Lower lobe of right lung (tissue), 2 donors: ENCODE measurements at regions not wholly inside any gene's neighbourhood (a gene's known extent, or its start where the extent isn't known, plus 50 kb on each side); places are given as distances from the start of the nearest gene placed in this dataset.
A peak's percentile ranks its signal among the peaks of the same experiment; 100 is the strongest.

Experiments
- ATAC-seq, 2 donors: fragments of 200-7000 bp; cut with Tn5 transposase; one replicate each; pipeline ENCODE4 v1.9.1; 2020 to 2022; ENCODE audit warnings: mild to moderate bottlenecking in 2 of 2, moderate library complexity in 2 of 2
- DNase-seq: peaks from one replicate; pipeline ENCODE4 v3.0.0-alpha.2; 2020
- H3K27ac ChIP-seq: fragments of 200-600 bp; one replicate; pipeline ENCODE4 v1.8.0; 2022
- H3K27me3 ChIP-seq: fragments of 200-600 bp; one replicate; pipeline ENCODE4 v1.8.0; 2022; ENCODE audit warnings: low read depth
- H3K36me3 ChIP-seq: fragments of 200-600 bp; one replicate; pipeline ENCODE4 v1.8.0; 2022; ENCODE audit warnings: mild to moderate bottlenecking
- H3K4me1 ChIP-seq: fragments of 200-600 bp; one replicate; pipeline ENCODE4 v1.8.0; 2022
- H3K4me3 ChIP-seq: fragments of 200-600 bp; one replicate; pipeline ENCODE4 v1.8.0; 2022; ENCODE audit warnings: mild to moderate bottlenecking
- H3K9me3 ChIP-seq: fragments of 200-600 bp; one replicate; pipeline ENCODE4 v1.8.0; 2022
- intact Hi-C: fragments of 100-400 bp; cut with DNase I; formaldehyde crosslinking; loops from one replicate; pipeline ENCODE4 v1.11.0; 2022
- TF ChIP-seq, protein P1 (sequence below): fragments of 200-600 bp; IDR thresholded peaks from one replicate; pipeline ENCODE4 v1.8.0; 2022; ENCODE audit warnings: antibody characterized with exemption, mild to moderate bottlenecking
- donor health status: DM: no; HTN: yes; CAD: no; lungs with severe emphysema.

DNA sequence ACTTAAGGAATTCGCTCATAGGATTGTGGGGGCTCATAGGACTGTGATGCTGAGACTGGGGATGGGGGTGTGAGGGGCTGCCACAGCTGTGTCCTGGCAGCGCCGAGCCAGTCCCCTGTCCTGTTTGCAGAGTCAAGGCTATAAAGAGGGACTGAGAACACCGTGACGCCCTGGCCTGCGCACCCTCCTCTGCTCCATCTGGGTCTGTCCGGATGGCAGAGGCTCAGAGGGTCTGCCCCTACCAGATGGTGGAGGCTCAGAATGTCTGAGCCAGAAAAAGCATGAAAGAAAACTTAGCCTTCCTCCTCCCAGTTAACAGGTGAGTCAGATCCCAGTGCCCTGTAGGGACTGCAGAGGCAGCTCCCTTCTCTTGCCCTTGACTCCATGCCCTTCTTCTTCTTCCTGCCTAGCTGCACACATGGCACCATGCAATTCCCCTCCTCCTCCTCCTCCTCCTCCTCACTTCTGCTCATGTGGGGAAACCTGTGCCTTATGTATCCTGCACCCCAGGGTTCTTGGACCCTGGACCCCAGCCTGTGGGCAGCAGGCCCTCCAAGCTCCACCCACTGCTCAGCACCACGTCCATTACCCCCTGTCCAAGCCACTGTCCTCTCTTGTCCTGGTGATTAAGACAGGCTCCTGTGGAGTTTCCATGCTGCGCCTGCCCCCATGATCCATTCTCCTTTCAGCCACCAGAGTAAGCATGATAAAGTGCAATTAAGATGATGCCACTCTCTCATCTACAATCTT, 410.0 kb upstream of the SULF2 start:
- H3K4me3 ChIP-seq: no peak overlapping the region
- DNase-seq: no peak
- no peaks in the 10 kb centered on the region for H3K27me3 ChIP-seq
- no peak overlapping the region for H3K27ac ChIP-seq
- no peaks in the 10 kb centered on the region for H3K4me1 ChIP-seq
- TF ChIP-seq, protein P1, sequence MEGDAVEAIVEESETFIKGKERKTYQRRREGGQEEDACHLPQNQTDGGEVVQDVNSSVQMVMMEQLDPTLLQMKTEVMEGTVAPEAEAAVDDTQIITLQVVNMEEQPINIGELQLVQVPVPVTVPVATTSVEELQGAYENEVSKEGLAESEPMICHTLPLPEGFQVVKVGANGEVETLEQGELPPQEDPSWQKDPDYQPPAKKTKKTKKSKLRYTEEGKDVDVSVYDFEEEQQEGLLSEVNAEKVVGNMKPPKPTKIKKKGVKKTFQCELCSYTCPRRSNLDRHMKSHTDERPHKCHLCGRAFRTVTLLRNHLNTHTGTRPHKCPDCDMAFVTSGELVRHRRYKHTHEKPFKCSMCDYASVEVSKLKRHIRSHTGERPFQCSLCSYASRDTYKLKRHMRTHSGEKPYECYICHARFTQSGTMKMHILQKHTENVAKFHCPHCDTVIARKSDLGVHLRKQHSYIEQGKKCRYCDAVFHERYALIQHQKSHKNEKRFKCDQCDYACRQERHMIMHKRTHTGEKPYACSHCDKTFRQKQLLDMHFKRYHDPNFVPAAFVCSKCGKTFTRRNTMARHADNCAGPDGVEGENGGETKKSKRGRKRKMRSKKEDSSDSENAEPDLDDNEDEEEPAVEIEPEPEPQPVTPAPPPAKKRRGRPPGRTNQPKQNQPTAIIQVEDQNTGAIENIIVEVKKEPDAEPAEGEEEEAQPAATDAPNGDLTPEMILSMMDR: no peak
- ATAC-seq: peak in 1 of 2 donors; percentile 9
- H3K36me3 ChIP-seq: no peaks in the 10 kb centered on the region
- intact Hi-C loops: no loop called here
- no peaks in the 10 kb centered on the region for H3K9me3 ChIP-seq

DNA sequence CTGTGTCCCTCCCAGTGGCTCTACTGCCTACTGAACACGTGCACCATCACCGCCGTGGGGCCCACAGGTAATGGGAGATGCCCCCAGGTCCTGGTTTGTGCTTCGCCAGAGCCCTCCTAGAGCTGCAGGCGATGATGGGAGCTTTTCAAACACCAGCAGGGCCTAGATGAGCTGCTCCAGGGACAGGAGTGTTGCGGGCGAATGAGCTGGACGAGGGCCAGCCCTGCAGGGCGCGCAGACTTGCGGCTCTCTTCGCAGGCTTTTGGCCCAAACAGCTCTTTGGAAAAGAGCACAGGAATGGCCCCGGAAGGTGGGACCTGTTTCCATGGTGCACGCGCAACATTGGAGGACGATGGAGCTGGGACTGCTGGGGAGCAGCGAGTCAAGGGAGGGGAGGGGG, 409.3 kb upstream of the SULF2 start:
- H3K4me1 ChIP-seq: no peaks in the 10 kb centered on the region
- DNase-seq (no peak), ATAC-seq (no peak)
- TF ChIP-seq, protein P1: no peak
- H3K27ac ChIP-seq: no peak overlapping the region
- intact Hi-C loops: no loop called here
- H3K9me3 ChIP-seq: no peaks in the 10 kb centered on the region
- no peak overlapping the region for H3K4me3 ChIP-seq
- no peaks in the 10 kb centered on the region for H3K27me3 ChIP-seq
- H3K36me3 ChIP-seq: no peaks in the 10 kb centered on the region

DNA sequence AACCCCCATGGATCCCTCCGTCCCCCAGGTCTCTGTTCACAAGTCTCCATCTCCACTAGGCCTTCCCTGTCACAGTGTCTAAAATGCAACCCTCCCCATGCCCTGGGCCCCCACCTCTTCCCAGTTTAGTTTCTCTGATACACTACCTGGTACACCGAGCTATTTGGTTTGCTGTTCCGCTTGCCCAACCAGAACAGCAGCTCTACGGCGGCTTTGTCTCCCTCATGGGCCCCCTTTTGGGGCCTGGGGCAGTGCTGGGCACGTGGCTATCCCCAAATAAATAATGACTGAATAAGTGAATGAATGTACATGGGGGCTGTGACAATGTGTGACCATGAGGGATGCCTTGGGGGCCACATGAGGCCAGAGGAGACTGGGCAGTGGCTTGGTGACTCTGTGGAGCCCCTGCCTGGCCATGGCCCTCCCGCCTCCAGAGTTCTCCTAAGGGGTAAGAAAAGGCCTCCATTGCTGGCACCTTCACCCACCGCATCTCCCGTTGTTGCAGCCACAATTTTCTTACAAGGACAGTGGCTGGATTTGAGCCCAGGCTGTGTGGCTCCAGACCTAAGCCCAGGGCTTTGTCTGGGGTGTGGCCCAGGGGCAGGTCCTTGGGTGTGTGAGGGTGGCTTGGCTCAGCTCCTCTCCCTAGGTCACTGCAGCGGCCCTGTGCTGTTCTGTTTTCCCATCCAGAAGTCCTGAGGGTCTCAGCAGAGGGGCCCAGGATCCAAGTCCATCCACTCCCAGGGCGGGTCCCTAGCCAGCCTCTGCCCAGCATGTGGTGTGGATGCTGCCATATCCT, 408.5 kb upstream of the SULF2 start:
- no peaks in the 10 kb centered on the region for H3K4me1 ChIP-seq
- ATAC-seq (no peak), DNase-seq (no peak)
- H3K36me3 ChIP-seq: no peaks in the 10 kb centered on the region
- H3K9me3 ChIP-seq: no peaks in the 10 kb centered on the region
- H3K27ac ChIP-seq: no peak overlapping the region
- no peaks in the 10 kb centered on the region for H3K27me3 ChIP-seq
- intact Hi-C loops: no loop called here
- no peak overlapping the region for H3K4me3 ChIP-seq
- TF ChIP-seq, protein P1: no peak

DNA sequence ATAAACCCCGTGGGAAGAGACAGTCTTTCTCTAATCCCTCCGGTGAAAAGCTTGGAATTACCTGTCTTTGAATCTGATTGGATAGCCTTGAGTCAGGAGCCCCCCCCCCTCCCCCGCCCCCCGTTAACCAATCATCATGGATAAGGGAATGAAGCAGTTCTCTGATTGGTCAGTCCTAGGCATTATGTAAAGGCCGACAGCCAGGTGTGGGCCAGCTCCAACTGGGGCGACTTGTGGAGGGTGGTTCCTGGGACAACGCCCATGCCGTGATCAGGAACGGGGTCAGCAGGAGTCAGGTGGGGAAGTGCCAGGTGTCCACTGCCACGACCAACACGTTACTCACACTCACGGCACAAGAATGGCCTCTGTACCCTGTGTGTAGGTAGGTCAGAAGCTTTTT, 406.8 kb upstream of the SULF2 start:
- DNase-seq: no peak
- TF ChIP-seq, protein P1: no peak
- Histone ChIP-seq H3K4me3 (no peak overlapping the region), H3K4me1 (no peaks in the 10 kb centered on the region), H3K36me3 (no peaks in the 10 kb centered on the region), H3K9me3 (no peaks in the 10 kb centered on the region), H3K27me3 (no peaks in the 10 kb centered on the region), H3K27ac (no peak overlapping the region)
- intact Hi-C loops: no loop called here
- ATAC-seq: no peak

DNA sequence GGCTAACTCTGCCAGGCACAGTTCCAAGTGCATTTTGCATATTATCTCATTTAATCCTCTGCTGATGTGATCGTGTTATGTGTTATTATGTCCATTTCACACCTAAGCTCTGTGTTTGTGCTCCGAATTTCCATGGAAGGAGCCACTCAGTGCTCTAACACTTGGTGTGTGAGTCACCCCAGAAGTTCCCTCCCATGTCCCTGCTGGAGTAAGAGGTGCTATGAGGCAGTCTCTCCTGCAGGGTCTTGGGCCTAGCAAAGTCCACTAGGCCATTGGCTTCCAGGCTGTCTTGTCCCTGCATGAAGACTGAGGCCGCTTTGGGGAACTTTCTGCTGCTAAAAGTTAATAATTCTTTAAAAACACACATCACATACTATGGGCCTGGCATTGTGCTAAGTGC, 405.9 kb upstream of the SULF2 start:
- Histone ChIP-seq H3K9me3 (no peaks in the 10 kb centered on the region), H3K27ac (no peak overlapping the region), H3K27me3 (no peaks in the 10 kb centered on the region), H3K4me1 (no peaks in the 10 kb centered on the region), H3K36me3 (no peaks in the 10 kb centered on the region), H3K4me3 (no peak overlapping the region)
- TF ChIP-seq, protein P1: no peak
- ATAC-seq (no peak), DNase-seq (no peak)
- intact Hi-C loops: no loop called here
